Retina (tissue), 1 donor: ENCODE measurements at regions not wholly inside any gene's neighbourhood (a gene's known extent, or its start where the extent isn't known, plus 50 kb on each side); places are given as distances from the start of the nearest gene placed in this dataset.

Source experiments
- DNase-seq: peaks from one replicate; pipeline ENCODE4 v3.0.0-alpha.2; 2016

DNA sequence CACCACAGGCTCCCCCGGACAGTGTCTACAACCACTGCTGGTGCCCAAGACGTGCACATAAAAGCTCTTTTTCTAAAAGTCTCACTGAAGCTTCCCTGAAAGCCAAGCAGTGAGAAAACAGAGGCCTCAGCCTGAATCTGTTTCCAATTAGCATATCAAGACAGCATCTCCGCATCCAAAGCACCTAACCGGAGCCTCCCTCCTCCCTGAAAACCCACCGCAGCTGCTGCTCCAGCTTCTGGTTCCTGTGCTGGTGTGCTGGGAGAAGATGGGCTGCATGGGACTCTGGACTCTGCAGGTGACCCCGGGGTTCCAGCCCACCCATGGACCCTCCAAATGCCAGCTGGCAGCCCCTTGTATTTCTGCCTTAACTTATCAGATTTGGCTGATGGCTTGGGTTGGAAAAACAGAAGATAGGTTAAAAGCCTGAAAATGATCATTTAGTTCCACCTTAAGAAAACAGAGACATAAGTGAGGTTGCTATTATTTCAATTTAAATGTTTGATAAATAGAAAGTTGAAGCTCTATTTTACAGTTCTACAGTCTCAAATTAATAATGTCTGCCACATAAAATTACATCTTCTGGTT lies 103.3 kb downstream of the TMEM18 start:
- no peak for DNase-seq

DNA sequence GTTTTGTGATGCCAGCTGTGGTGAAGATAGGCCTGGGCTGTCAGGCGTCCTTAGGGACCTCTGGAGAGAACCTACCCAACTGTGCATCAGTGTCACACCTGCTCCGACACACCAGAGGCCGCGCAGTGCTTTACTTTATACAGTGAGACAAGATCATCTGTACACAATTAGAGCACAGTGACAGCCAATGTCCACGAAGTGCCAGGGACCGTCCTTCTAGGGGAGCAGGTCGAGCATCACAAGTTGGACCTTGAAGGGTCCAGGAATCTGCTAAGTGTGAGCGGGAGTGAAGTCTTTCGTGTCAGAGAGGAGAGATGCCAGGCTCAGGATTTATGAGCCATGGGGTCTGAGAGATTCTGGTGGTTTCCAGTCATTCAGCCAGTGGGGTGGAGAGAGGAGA lies 104.2 kb downstream of the TMEM18 start:
- no peak for DNase-seq

DNA sequence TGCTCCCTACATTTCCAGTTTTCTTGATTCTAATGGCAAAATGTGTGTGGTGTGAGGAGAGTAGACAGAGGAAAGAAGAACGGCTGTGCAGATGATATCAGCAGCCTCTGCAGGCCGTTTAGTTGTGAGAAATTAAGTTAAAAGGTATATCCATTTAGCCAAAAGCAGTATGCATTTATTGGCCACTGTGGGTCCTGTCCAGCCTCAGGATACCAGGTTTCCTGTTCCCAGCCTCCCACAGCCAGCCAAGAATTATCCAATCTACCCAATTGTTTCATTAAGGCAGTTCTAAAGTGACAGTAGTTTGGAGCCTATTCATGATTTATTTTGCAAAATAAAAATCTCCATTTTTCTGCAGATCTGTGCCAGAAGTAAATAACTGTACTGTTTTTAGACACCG lies 107.5 kb downstream of the TMEM18 start:
- no peak for DNase-seq

DNA sequence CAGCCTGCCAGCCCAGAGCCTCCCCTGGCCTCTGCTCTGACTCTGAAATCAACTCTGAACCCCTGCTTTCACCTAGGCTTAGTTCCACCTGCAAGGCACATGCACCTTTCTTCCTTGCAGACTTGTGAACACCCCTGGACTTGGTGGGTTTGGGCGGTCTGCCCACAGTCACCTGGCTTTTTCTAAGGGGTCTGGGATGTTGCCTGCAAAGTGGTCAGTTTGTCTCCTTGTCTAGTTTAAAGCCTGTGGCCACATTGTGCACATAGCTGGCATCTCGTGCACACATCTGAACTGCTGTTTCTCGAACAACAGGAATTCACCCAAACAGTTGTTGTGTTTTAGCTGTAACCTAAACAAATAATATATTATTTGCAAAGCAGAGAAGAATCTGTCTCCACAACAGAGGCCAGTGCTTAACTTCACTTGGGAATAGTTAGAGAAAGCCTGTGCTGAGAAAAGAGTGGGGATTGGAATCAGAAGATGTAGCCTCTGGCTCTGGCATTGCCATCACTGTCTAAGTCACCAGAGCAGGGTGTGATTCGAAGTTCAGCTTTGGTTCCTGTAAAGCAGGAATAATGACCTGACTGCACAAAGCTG lies 108.5 kb downstream of the TMEM18 start:
- DNase-seq = no peak

DNA sequence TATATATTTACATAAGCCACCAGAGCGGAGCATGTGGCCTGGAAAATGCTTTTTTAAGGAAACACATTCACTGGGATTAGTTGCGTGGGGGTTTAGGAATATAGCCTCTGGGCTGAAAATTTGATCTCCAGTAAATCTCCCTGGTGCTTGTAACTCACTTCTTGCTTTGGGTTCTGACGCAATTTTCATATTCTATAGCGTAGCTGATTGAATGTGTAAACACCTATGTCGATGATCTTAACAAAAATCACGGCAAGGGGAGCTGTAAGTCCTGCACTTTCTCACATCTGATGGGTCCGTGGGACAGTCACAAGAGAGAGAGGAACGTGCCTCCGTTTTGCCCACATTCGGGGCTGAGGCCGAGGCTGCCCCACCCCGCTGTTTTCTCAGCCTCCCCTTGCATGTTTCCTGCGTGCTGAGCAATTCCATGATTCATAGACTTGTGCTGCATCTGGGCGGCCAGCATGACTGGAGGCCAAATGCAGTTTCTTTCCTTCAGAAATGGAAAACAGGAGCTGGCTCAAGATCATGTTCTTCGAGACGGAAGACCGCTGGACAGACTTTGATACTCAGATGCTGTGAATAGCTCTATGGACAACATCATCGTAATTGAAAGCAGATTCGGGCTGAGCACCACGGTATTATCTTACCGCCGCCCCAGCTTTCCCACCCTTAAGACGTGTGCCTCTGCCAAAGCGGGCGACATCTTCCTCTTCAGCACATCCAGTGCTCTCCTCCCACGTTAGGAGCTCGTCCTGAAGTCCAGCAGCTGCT lies 109.2 kb downstream of the TMEM18 start:
- no peak for DNase-seq

DNA sequence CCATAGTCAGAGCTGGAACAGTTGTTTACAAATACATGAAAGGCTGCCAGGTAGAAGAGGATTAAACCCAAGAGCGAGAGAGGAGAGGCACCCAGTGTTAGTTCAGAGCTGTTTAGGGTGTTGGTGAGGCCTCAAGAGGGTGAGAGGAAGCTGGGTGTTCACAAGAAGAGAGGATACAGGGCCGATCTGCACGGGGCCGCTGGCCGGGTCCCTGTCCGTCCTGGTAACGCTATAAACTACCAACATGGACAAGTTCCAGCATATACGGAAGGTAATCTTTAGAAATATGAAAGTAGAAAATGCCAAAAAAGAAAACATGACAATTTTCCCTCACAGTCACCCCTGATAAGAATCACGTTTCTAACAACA lies 109.7 kb downstream of the TMEM18 start:
- no peak for DNase-seq

DNA sequence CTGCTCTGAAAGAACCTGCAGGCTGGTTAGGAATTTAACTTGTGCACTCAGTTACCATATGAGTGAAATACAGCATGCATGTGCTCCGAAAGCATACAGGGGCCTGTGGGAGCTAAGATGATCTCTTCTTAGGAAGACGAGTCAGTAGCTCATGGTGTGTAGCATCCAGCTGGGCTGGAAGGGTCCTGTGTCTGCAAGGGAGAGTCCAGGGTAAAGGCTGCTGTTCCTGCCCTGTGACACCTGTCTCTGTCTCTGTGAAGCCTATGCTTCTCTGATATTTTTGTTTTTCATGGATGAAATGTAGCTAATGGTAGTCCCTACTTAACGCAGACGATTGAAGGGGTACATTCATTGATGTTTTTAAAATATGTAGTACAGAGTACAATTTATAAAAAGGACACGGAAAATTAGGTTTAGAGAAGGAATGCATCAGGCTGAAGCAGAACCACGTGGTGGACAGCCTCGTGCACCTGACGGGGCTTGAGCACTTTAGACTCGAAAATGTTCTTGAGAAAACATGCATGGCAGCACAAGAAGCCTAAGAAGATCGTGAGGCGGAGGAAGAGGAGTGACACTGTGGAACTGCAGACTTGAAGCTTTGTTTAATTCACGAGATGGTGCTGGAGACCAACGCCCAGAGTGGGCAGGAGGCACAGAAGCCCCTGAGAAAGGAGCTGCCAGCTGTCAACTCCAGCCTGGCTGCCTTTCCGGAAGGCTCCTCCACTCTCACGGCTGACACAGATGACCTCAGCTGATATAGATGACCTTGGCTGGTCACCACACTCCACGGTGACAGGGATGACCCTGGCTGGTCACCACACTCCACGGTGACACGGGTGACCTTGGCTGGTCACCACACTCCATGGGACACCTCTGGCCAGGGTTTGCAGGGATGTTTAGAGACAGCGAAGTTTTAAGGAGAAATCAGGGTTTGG lies 110.6 kb downstream of the TMEM18 start:
- no peak for DNase-seq

DNA sequence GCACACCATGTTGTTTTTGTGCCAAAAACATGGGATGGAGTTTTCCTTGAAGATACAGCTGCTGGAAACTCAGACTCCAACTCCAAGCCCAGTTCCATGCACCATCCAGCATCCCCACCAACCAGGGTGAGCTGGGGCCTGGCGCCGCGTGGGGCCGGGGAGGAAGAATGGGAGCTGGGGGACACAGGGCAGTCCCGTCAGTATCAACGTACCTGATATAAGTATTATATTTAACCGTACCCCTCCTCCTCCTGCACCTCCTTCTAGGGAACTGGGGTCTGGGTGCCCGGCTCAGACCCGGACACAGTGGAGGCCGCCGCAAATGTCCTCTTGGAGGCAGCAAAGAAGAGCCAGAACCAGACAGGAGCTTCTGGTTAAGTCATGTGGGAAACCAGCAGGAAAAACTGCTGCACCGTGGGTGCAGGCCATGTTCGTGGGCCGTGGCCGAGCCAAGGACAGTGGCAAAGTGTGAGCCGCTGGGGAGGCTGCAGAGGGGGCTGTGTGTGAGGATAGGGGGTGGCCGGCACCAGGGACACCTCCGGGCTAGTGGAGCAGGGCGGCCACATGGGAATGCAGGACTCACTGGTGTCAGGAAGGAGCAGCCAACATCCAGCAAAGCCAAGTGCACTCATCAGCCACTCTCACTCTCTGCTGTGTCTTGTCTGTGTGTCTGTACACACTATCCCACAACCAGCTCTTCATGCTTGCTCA lies 112.6 kb downstream of the TMEM18 start:
- no peak for DNase-seq

DNA sequence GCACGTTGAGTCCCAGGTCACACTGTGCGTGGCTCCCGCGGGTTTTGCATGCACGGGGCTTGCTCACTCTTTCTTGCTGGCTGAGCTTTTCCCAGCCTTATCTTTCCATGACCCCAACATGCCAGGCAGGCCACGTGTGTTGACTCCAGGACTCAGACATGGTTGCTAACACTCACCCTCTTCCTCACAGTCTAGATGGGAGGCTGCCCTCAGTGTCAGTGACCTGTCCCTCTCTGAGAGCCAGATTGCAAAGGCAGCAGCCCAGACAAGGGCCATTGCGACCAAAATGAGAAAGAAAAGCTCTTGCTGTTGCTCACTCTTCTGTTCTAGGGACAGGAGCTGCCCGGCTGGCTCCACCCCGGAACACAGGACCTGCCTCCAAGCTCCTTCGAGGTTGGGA lies 113.7 kb downstream of the TMEM18 start:
- no peak for DNase-seq

DNA sequence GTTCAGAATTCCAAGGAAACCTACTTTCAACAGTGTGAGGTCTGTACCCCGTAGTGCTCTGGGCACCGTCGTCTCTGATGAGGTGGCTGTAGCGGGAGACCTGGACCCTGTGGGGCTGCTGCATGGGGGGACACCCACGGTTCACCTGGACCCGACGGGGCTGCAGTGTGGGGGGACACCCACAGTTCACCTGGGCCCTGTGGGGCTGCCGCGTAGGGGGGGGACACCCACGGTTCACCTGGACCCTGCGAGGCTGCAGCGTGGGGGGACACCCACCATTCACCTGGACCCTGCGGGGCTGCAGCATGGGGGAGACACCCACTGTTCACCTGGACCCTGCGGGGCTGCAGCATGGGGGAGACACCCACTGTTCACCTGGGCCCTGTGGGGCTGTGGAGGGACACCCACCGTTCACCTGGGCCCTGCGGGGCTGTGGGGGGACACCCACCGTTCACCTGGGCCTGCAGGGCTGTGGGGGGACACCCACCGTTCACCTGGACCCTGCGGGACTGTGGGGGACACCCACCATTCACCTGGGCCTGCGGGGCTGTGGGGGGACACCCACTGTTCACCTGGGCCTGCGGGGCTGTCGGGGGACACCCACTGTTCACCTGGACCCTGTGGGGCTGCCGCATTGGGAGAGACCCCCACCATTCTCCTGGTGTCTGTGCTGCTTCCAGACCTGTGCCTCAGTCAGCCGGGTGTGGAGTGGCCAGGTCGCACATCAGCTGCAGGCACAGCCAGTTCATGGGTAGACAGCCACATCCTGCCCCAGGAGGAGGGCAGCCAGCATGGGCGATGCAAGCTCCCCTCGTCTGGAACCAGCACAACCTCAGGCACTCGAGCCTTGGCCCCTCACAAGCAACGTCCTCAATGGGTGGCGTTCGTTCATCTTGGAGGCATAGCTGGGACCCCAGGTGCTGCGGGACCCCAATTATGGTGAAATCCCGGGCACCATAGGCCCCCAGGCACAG lies 114.5 kb downstream of the TMEM18 start:
- no peak for DNase-seq

DNA sequence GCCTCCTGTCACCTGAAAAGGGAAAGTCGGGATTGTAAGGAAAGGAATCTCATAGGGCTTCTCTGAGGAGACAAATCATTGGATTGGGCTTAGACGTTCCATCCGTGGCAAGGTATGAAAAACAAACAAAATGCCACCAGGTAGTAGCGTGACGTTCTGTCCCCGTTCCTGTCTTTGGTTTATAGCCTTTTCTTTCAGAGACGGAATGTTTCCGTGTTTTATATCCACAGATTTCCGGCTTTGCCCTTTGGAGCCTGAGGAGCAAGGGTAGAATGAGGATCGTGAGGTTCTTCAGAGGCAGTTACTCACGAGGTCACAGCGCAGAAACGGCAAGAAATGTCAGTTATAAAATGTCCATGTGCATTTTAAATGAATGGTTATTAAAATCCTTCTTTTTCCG lies 118.3 kb downstream of the TMEM18 start:
- DNase-seq = no peak

DNA sequence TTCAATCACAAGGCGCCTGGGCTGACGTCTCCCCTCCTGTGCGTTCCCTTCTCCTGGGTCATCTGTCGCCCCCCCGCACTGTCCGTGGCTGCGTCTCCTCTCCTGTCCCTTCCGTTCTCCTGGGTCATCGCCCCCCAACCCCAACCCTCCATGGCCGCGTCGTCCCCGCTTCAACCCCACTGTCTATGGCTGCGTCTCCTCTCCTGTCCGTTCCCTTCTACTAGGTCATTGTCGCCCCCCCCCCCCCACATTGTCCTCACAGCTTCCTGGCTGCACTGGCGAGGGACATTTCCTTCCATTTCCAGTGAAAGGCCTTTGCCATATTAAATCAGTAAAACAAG lies 118.9 kb downstream of the TMEM18 start:
- no peak for DNase-seq

DNA sequence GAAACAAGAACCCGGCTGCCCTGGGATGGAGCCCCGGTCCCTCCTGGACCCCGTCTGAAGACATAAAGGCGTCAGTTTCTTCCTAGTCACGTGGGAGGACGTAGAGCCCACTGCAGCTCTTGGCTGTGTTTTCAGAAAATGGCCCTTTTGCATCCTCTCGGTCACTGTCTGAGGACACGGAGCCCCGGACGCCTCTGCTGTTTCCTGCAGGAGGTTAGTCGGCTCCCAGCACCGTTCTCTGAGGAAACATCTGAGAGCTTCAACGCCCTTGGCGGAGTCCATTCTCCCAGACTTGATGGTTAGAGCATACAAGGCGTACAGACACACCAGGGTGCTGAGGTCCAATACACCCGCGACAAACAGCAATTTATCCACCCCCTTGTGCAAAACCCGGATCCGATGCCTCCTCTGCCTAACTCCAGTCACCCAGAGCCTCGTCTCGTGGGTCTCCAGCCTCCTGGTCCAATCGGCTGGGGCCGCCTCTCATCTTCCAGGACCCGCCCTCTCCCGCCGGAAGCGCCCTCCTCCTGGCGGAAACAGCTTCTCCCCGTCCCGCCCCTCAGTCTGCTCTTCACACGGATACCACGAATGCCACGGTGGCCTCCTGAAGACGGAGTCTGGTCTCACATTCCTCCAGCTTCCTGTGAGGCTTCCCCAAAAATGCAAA lies 119.4 kb downstream of the TMEM18 start:
- DNase-seq = no peak

DNA sequence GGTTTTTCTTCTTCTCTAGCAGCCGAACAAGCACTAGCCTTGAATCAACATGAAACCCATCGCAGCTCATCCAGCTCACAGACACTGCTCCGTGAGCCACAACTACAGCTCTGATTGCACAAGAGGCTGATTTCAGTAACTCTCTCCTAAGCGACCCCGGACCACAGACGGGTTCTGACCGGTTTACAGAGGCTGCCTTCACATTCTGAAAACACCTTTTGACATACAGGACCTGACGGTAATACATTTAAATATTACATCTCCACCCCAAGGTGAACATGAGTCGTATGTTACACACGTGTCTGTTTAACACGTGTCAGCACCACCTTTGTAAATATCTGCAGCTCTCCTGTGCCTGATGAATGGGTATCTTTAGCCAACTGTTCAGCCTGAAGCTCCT lies 120.7 kb downstream of the TMEM18 start:
- DNase-seq = no peak

DNA sequence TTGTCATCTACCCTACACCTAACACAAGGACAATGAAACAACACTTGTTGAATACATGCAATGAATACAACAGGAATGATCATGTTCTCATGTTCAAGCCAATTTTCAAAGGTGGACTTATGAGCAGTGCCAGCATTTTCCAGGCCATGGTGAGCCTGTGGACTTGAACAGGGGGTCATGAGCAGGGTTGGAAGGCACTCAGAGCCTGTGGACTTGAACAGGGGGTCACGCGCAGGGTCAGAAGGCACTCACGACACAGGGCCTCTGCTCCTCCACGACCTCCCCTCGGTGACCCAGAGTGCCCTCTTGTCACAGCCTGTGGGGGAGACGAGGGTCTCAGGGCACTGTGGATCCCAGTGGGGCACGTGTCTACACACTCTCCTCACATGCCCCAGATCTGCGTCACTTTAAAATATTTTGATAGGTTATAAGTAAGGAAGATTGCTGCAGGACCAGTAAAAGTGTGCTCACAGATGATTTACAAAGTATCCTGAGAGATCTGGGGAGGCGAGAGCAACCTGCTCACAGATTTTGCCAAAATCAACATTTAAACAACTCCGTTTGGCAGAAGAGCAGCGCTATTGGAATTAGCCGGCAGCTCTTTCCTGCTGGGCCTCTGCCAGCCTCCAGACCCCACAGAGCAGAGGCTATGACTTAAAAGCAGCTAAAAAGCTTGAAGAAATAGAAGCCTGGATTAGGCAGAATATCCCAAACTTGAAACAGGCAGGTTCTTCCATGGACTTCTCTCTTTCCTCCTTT lies 121.9 kb downstream of the TMEM18 start:
- DNase-seq = no peak

DNA sequence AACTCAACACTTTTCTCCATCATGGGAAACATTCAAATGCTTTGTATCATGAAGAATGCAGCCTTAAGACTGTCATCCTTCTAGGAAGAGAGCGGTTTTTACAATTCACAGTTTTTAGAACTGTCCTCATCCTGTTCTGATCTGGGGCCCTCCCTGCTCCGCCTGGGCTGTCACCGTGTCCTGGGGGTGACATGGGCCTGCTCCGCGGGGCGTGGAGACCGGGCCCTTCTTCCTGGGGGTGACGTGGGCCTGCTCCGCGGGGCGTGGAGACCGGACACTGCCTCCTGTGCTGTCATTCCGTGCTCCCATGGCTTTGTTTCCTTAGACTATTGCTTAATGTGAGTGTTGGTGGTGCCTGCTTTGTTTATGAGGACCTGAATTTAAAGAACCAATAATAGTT lies 122.8 kb downstream of the TMEM18 start:
- no peak for DNase-seq

DNA sequence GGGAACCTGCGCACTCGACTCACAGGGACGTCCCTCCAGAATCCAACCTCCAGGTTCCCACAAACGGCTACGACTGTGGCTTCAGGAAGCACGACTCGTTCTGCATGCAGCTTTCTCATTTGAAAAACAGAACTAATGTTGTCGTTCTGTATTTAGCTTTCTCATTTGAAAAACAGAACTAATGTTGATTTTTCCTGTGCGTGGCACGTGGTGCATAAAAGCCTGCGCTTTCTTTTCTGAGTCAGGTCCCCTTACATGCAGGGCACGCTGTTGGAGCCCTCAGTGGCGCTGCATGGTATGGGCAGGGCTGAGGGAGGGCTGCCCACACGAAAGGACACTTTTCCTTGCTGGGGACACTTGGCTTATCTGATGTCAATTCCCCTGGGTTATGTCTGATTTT lies 124.3 kb downstream of the TMEM18 start:
- no peak for DNase-seq

DNA sequence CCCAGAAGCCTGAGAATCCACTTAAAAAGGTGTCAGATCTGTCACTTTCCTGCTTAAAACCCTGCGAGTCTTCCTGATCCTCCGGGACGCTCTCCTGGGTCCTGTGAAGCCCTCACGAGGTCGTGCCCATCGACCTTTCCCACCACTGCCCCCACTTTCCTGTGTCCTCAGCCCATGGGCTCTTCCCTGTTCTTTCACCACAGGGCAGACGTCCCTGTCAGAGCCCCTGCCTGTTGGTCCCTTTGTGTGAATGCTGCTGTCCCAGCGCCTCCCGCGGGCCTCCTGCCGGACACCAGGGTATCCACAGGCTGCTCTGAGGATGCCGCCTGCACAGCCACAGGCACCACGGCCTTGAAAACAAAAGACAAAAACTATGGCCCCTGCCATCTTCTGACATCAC lies 125.6 kb downstream of the TMEM18 start:
- DNase-seq = peak; percentile 61

DNA sequence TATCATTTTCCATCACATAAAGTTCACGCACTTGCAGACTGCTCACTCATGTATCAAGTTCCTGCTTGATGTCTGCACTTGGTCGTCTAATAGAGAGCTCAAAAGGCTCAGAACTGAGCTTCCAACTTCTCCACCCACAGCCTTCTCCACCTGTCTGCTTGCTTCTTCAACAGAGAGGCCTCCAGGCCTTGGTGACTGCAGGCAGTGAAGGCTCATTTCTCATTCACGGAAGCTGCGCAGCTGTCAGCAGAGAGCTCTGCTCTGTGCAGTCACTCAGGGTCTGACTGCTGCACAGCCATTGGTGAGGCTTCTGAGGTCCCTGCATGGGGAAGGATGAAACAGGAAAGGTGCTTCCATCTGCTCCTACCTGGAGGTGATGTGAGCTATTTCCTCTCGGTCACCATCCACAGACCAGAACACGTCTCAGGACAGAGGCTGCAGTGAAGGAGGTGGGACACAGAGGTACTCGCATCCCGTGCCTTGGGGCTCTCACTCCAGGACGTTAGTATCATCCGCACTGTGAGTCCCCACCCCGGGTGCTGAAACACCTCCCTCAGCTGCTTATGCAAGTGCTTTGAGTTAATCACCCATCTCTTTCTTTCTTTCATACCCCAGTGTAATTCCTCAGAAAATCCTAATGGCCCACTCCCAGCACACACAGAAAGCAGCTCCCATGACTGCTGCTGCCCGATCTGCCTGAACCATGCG lies 126.2 kb downstream of the TMEM18 start:
- no peak for DNase-seq
